NCI-H774 (cell line): ENCODE measurements at regions not wholly inside any gene's neighbourhood (a gene's known extent, or its start where the extent isn't known, plus 50 kb on each side); places are given as distances from the start of the nearest gene placed in this dataset.

Experiments
- DNase-seq: peaks from one replicate; lab custom pipeline; 2025; lab: John Stamatoyannopoulos, UW

GRCh38 chr5:124463851-124464250, 282.6 kb downstream of the ZNF608 start:
- no peak for DNase-seq

- DNase-seq, result no peak
Measured at GRCh38 chr5:124462751-124463150, 283.7 kb downstream of the ZNF608 start.

- peak; percentile 47 for DNase-seq
Measured at GRCh38 chr5:124461941-124462340, 284.5 kb downstream of the ZNF608 start.

GRCh38 chr5:124461157-124461556, 285.3 kb downstream of the ZNF608 start:
- DNase-seq, result no peak

- no peak for DNase-seq
Measured at GRCh38 chr5:124460642-124461041, 285.8 kb downstream of the ZNF608 start.

- DNase-seq, result no peak
Measured at GRCh38 chr5:124459984-124460383, 286.5 kb downstream of the ZNF608 start.

GRCh38 chr5:124457901-124458300, 288.5 kb downstream of the ZNF608 start:
- no peak for DNase-seq

- DNase-seq, result no peak
Measured at GRCh38 chr5:124457101-124457500, 289.3 kb downstream of the ZNF608 start.

GRCh38 chr5:124456249-124456648, 290.2 kb downstream of the ZNF608 start:
- no peak for DNase-seq

- no peak for DNase-seq
Measured at GRCh38 chr5:124454081-124454480, 292.4 kb downstream of the ZNF608 start.

- DNase-seq, result no peak
Measured at GRCh38 chr5:124453221-124454051, 293.0 kb downstream of the ZNF608 start.

- DNase-seq, result no peak
Measured at GRCh38 chr5:124452412-124452811, 294.0 kb downstream of the ZNF608 start.

GRCh38 chr5:124451721-124452383, 294.6 kb downstream of the ZNF608 start:
- DNase-seq, result no peak

GRCh38 chr5:124446120-124446519, 300.3 kb downstream of the ZNF608 start:
- DNase-seq, result no peak

- no peak for DNase-seq
Measured at GRCh38 chr5:124445070-124445619, 301.3 kb downstream of the ZNF608 start.

- DNase-seq, result no peak
Measured at GRCh38 chr5:124444147-124444775, 302.2 kb downstream of the ZNF608 start.

- DNase-seq, result no peak
Measured at GRCh38 chr5:124440471-124440870, 306.0 kb downstream of the ZNF608 start.

GRCh38 chr5:124439609-124440008, 306.8 kb downstream of the ZNF608 start:
- no peak for DNase-seq

- no peak for DNase-seq
Measured at GRCh38 chr5:124438903-124439281, 307.5 kb downstream of the ZNF608 start.

GRCh38 chr5:124438026-124438902, 308.2 kb downstream of the ZNF608 start:
- DNase-seq, result no peak

- DNase-seq, result no peak
Measured at GRCh38 chr5:124436294-124436693, 310.1 kb downstream of the ZNF608 start.

GRCh38 chr5:124433170-124433569, 313.3 kb downstream of the ZNF608 start:
- DNase-seq, result no peak
